ENCODE measurements at regions not wholly inside any gene's neighbourhood (a gene's known extent, or its start where the extent isn't known, plus 50 kb on each side); places are given as distances from the start of the nearest gene placed in this dataset.

DNA sequence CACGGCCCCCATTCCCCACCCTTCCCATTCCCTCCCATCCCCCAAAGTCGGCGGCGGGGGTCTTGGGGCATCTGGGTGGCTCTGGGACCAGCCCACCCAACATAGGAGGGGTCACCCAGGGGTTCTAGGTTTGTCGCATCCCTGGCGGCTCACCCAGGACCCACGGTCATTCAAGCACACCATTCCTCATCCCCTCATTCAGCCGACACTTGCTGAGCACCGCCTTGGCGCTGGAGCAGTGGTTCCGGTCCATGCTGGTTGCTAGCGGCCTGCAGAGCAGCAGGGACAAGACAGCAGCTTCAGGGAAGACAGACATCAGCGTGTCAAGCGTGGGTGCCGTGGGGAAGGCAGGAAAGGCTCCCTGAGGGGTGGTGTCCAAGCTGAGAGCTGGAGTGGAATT is 50.5 kb upstream of the OTOS start:
- TF ChIP-seq, protein P1, sequence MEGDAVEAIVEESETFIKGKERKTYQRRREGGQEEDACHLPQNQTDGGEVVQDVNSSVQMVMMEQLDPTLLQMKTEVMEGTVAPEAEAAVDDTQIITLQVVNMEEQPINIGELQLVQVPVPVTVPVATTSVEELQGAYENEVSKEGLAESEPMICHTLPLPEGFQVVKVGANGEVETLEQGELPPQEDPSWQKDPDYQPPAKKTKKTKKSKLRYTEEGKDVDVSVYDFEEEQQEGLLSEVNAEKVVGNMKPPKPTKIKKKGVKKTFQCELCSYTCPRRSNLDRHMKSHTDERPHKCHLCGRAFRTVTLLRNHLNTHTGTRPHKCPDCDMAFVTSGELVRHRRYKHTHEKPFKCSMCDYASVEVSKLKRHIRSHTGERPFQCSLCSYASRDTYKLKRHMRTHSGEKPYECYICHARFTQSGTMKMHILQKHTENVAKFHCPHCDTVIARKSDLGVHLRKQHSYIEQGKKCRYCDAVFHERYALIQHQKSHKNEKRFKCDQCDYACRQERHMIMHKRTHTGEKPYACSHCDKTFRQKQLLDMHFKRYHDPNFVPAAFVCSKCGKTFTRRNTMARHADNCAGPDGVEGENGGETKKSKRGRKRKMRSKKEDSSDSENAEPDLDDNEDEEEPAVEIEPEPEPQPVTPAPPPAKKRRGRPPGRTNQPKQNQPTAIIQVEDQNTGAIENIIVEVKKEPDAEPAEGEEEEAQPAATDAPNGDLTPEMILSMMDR (IDR thresholded peaks at IDR 0.05 in 4 of 5, conservative IDR thresholded peaks at IDR 0.05 in 1 of 5): no peak
- TF ChIP-seq POLR2A (IDR thresholded peaks at IDR 0.05): no peak

All from gastrocnemius medialis (tissue), 4 donors.